Epithelial cell of esophagus (primary cell): ENCODE measurements at regions not wholly inside any gene's neighbourhood (a gene's known extent, or its start where the extent isn't known, plus 50 kb on each side); places are given as distances from the start of the nearest gene placed in this dataset.

Source experiments
- DNase-seq: peaks from one replicate; pipeline ENCODE4 v3.0.0; 2010; ENCODE audit warnings: low read depth
- H3K4me3 ChIP-seq: 2 replicates; pipeline ENCODE4 v1.5.1; 2011; ENCODE audit warnings: mild to moderate bottlenecking, low read length, control low read depth
- CTCF ChIP-seq: IDR thresholded peaks from 2 replicates; pipeline ENCODE4 v1.5.1; 2011; ENCODE audit warnings: low read depth, mild to moderate bottlenecking, low read length, control low read depth, inconsistent platforms; ENCODE audit not compliant: insufficient read depth; ENCODE audit errors: missing control alignments

GRCh38 chr4:173936861-173937260, 346.6 kb downstream of the FBXO8 start:
- H3K4me3 ChIP-seq, result no peak overlapping the region
- no peak for TF ChIP-seq CTCF
- no peak for DNase-seq

GRCh38 chr4:173935622-173936405, 347.7 kb downstream of the FBXO8 start:
- H3K4me3 ChIP-seq, result no peak overlapping the region
- no peak for TF ChIP-seq CTCF

GRCh38 chr4:173934933-173935620, 348.4 kb downstream of the FBXO8 start:
- no peak for DNase-seq
- TF ChIP-seq CTCF, result no peak
- no peak overlapping the region for H3K4me3 ChIP-seq

More at GRCh38 chr4:173935622-173936405, 347.7 kb downstream of the FBXO8 start:
- DNase-seq, result peak; percentile 61

GRCh38 chr4:173934201-173934600, 349.3 kb downstream of the FBXO8 start:
- H3K4me3 ChIP-seq, result no peak overlapping the region
- peak; percentile 74 for DNase-seq
- TF ChIP-seq CTCF, result no peak

- no peak for DNase-seq
- no peak overlapping the region for H3K4me3 ChIP-seq
- no peak for TF ChIP-seq CTCF
These were observed 350.8 kb downstream of the FBXO8 start for GRCh38 chr4:173932701-173933100.

- no peak for TF ChIP-seq CTCF
- H3K4me3 ChIP-seq, result no peak overlapping the region
- DNase-seq, result no peak
These were observed 353.0 kb downstream of the FBXO8 start for GRCh38 chr4:173930329-173930967.
